ENCODE measurements at regions not wholly inside any gene's neighbourhood (a gene's known extent, or its start where the extent isn't known, plus 50 kb on each side); places are given as distances from the start of the nearest gene placed in this dataset.

DNA sequence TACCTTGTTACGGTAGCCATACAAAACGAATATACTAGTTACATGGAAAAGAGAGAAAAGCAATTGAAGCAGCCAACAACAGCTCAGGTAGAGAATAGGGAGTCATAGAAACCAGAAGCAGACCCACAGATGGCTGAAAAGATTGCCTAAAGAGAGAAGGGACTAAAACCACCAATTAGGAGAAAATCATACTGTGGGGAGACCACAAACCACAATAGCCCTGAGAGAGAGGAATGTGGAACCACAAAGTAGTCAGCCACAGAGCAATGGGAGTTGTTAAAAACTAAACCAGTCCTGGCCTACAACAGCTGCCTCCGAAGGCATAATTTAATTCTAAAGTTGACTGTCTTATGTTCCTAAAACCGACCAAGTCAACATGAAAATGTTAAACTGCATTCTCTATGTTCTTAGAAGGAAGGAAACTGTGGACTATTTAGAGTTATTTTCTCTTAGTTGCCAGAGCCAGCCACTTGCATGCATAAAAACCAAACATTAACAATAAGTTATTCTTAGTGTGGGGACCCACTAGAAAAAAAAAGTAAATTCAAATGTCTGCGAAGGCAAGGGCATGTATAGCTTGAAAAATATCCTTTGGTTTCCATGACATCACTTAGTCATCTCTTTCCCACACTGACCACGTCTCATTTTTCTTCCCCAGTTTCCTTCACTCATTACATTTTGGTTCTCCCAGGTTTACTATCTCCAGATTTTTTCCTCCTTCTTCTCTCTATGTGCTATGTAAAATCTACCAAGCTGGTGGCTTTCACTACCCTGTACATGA is 398.1 kb downstream of the NOVA1 start:
- DNase-seq, result no peak

DNA sequence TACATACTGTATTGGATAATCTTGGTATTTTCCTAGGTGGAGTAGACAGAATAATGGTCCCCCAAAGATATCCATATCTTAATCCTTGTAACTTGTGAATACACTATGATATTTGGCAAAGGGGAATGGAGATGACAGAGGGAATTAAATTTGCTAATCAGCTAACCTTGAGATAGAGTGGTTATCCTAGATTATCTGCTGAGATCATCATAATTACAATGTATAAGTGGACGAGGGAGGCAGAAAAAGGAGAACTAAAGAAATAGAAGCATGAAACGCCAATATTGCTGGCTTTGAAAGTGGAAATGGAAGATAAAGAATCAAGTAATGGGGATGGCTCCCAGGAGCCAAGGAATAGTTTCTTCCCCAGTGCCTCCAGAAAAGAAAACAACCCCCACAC is 398.7 kb downstream of the NOVA1 start:
- DNase-seq, result no peak

- no peak for DNase-seq
These were observed 403.0 kb downstream of the NOVA1 start for GRCh38 chr14:26194816-26195215.

- no peak for DNase-seq
These were observed 406.2 kb downstream of the NOVA1 start for GRCh38 chr14:26191671-26192070.

DNA sequence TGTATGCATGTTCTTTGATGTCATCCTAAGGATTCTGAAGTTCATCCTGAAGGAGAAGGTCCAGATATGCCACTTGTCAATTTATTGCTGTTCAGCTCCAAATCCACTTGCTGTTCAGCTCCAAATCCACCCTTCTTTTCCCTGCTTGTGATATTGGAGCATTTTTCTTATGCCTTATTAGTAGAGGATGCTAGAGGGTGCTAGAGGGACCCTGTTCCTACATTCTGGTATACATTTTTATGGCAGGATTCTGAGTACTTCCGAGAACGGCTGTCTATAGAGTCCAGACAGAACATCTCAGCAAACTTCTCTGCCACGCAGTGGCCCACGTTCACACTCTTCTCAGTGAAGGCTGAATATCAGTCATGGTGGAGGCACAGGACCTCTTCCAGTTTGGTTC is 406.7 kb downstream of the NOVA1 start:
- no peak for DNase-seq

DNA sequence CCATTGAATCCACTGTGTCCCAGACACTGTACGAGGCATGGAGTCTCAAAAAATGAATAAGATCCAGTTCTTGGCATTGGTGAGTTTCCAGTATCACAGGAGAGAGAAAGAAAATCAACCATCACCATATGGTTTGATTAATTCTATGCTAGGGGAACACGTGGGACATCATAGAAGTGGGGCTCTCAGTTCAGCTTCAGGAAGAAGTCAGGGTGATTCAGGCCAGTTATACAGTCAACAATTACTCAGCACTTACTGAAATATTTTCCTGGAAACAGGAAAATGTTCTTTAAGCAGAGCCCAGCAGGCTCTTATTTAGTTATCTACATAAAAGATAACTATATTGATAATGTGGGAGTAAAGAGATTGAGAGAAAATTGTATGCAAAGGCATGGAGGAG is 407.2 kb downstream of the NOVA1 start:
- no peak for DNase-seq

DNA sequence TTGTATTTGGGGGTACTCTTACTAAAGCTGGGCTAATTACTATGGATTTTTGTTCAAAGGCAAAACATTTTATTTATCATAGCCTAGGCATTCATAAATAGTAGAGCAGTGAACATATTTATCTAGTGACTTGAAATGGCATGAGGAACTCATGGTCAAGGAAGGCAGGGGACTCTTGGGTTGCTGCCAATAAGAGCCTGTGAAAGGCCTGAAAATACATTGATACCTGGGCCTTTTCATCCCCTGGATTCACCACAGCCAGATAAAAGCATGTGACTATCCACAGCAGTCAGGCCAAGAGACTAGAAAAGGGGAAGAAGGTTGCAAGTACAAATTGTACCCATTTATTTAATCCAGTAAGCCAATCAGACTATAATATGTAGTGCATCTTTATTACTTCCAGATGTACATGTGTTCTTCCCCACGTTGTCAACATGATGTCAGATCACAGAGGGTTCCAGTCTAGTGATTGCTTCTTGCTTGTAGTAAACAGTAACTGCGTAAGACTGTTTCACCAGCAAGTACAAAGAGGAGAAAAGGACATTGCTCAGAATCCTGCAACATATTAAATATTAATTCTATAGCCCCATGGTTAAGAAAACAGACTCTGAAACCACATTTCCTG is 409.7 kb downstream of the NOVA1 start:
- no peak for DNase-seq

DNA sequence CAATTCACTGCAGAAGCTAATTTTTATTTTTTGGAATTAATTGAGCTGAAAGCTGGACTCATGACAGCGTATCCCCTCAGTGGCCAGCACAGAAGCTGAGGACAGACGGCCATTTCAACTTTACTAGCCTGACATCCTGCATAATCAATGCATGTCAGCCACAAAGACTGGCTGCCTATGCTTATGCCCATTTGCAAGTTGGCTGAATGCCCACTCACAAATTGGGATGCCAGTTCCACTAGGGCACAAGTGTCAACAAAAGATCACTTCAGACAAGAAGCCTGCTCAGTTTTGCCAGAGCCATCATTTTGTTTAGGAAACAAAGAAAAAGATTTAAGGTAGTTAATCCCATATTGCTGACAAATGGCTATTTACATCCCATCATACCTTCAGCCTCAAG is 417.6 kb downstream of the NOVA1 start:
- DNase-seq, result no peak

DNA sequence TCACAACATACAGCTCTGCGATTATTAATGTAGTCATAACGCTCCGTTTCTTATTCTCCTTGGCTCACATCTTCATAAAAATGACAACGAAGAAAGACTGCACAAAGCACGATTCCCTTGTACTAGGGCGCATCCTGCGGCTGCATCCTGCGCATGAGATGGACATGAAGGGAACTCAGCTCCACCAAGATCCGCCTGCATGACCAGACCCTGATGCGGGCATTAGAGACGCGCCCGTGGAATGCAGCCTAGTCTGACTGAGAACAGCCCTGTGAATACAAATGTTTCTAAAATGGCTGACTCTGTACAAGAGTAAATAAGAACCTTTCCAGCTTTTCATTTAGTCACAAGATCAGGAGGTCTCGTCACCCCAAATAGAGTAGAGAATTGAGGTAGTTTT is 422.2 kb downstream of the NOVA1 start:
- no peak for DNase-seq

DNA sequence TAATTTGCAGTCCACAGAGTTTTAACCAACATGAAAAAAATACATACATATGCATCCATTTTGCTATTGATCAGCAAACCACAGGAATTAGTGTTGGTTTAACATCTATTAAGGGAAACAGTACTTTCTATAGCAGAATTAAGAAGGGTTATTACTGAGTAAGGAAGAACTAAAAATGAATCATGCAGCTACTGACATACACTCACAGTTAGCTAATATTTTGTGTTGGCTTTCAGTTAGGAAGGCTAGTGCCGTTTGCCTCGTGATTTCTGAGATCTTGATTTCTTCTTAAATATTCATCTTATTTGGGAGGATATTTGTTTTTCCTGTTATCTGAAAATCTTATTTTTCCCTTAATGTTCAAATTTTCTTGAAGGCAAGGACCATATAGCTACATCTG is 423.4 kb downstream of the NOVA1 start:
- DNase-seq, result no peak

GRCh38 chr14:26173581-26174110 is 424.2 kb downstream of the NOVA1 start:
- no peak for DNase-seq

- DNase-seq, result no peak
These were observed 425.4 kb downstream of the NOVA1 start for GRCh38 chr14:26172396-26172795.

- no peak for DNase-seq
These were observed 426.9 kb downstream of the NOVA1 start for GRCh38 chr14:26170885-26171284.

GRCh38 chr14:26163761-26164160 is 434.1 kb downstream of the NOVA1 start:
- DNase-seq, result no peak

DNA sequence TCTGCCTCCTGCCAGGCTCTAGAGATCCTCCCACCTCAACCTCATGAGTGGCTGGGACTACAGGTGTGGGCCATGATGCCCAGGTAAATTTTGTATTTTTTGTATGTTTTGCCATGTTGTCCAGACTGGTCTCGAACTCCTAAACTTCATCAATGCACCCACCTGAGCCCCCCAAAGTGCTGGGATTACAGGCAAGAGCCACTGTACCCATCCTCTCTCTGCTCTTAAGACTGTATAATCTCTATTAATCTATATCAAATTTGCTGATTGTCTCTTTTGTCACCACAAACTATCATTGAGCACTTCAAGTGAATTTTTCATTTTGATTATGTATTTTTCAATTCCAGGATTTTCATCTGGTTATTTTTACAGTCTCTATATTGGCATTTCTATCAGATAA is 440.3 kb downstream of the NOVA1 start:
- no peak for DNase-seq

GRCh38 chr14:26143057-26143456 is 454.8 kb downstream of the NOVA1 start:
- DNase-seq, result no peak

DNA sequence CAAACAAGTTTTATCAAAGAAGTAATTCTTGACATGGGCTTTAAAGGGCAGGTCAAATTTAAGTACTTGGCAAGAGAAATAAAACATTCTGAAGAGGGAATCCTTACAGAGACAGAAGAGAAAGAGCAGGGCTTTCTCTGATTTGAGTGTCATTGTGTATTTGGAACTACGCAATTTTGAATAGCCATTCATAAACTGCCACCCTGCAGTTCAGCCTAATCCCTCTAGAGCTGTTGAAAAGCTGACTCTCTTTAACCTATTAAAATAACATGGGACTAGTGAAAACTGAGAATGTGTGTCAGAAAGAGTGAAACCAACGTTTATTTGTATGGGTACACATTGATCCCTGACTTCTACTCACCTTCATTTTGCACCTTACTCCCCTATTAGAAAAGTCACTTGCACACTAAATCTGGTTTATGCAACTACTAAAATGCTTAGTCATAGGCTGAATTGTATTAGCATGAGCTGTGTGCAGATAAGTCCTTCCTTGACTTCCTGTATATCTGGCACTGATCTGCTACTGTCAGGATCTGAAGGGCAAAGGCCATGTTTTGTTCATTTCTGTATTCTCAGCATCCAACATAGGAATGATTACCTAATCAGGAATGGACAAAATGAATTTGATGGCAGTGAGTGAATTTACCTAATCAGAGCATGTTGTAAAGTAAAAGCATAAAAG is 458.9 kb downstream of the NOVA1 start:
- no peak for DNase-seq

DNA sequence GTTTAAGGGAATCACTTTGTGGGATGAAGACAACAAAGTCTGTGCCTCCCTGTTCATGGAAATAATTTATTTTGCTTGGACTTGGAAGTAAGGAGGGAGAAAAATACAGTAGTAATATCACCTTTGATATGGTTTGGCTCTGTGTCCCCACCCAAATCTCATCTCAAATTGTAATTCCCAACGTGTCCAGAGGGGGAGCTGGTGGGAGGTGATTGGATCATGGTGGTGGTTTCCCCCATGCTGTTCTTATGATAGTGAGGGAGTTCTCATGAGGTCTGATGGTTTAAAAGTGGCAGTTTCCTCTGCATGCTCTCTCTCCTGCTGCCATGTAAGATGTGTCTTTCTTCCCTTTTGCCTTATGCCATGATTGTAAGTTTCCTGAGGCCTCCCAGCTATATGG is 460.7 kb downstream of the NOVA1 start:
- DNase-seq, result no peak

DNA sequence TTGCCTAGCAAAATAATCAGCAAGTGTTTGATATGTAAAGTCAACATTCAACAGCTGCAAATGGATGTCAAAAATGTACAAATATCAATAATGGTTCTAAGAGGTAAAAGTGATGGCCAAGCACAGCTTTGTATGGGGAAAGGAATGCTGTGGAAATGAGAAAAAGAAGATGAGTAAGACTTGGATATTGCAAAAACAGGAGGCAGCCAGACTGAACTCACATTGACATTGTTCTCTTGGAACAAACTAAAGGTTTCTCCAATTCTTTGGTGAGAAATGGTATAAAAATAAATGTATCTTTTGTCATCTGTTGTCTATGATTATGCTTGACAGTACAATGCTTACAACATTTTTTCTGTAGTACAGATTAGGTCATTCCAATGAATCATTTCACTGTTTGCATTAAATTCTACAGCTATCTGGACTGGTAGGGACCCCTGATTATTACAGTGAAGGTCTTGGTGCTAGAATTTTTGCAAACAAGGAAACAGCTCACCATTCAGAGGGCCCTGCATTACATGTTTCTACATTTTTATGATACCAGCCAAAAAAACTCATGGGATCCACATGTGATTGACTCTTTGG is 465.7 kb downstream of the NOVA1 start:
- DNase-seq, result no peak

- no peak for DNase-seq
These were observed 467.1 kb downstream of the NOVA1 start for GRCh38 chr14:26130690-26131089.

DNA sequence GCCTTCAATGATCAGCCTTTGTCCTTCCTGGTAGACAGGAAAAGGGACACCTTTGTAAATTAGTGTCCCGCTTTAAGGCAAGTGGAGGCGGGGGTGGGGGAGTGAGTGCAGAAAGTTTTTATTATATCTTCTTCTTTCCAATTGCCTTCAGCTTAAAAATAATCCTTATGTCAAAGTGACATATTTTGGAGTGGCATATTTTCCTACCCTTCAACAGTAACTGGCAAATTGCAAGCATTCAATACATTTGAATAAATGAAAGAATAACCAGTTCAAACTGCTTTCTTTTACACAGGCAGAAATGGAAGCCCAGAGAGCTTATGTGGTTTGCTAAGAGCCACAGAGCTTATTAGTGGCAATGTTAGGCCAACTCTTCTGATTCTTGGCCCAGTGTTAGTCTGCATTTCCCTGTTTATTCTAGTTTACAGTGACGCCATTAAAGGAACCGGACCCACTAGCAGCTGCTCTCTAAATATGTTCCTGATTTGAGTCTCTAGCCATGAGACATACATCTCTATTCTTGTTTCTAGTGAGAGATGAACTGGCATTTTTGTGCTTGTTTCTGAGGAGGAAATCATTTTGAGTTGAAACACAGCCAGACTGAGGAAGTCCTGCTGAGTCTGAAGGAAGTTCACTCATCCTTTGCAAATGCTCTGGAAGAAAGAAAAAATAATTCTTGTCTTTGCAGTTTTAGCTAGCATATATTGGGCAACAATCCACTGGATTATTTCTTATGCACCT is 468.7 kb downstream of the NOVA1 start:
- no peak for DNase-seq

DNA sequence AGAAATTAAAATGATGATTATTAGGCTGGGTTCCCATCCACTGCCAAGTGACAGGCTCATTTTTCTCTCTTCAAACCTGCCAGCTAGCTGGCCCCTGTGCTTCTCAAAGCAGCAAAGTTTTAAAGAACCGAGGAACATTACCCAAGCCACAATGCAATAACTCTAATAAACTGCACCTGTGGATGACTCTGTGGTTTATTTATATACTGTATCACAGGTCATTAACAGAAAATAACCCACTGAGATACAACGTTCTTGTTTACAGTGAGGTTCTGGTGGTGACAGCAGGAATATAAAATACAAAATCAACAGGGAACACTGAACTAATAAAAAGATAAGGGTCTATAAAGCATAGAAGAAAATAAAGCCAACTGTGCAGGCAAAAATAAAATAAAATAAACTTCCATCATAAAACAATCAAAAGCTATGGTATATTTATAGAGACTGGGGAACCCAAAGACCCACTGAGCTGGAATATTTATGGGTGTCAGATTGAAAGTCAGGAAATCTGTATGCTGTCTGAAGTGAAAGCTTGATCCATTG is 472.9 kb downstream of the NOVA1 start:
- DNase-seq, result no peak

DNA sequence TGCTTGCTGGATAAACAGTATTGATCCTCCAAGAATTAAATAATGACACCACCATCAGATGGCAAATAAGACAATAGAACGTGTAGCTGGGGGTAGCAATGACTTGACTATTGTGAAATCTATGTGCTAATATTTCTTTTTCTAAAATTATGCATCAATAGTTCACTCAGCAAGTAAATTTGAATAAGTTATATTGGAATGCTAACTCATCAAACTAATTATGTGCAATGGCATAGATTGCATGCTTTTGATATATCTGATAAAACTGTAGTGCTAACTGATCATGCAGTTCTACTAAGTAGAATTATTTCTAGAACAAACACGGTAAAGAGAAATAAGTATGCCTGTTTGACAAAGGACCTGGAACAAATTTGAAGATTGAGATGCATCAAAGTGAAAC is 474.4 kb downstream of the NOVA1 start:
- no peak for DNase-seq

Data from NCI-H226 (cell line).